Fibroblast of mammary gland (primary cell): ENCODE measurements at regions not wholly inside any gene's neighbourhood (a gene's known extent, or its start where the extent isn't known, plus 50 kb on each side); places are given as distances from the start of the nearest gene placed in this dataset.

ENCODE experiments used
- DNase-seq: peaks from one replicate; pipeline ENCODE4 v3.0.0-alpha.2; 2010; ENCODE audit warnings: low read depth
- H3K4me3 ChIP-seq: 2 replicates; pipeline ENCODE4 v1.5.1; 2011; ENCODE audit warnings: low read depth, mild to moderate bottlenecking, low read length, moderate library complexity; ENCODE audit not compliant: control insufficient read depth
- TF ChIP-seq, protein P1 (sequence below): conservative IDR thresholded peaks from 2 replicates; pipeline ENCODE4 v1.5.1; 2011; ENCODE audit warnings: low read depth, low read length, inconsistent platforms; ENCODE audit not compliant: control insufficient read depth, insufficient read depth

DNA sequence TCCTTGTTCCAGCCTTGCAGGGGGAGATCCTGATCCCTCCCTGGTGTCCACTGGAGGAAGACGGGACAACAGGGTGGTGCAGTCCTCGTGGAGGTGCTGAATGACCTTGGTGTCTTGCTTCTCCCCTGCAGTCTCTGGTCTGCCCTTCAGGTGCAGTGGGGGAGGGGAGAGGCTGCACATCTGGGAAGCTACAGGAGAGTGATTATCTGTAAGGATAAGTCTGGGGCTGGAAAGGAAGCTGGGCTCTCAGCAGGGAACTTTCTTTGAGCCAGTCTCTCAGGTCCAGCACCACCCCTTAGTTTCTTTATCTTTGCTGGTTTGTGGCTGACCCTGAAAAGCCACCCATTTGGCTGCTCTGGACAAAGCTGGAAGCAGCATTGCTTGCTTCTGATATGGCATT, 275.6 kb downstream of the CCSER2 start:
- no peak for DNase-seq
- TF ChIP-seq, protein P1, sequence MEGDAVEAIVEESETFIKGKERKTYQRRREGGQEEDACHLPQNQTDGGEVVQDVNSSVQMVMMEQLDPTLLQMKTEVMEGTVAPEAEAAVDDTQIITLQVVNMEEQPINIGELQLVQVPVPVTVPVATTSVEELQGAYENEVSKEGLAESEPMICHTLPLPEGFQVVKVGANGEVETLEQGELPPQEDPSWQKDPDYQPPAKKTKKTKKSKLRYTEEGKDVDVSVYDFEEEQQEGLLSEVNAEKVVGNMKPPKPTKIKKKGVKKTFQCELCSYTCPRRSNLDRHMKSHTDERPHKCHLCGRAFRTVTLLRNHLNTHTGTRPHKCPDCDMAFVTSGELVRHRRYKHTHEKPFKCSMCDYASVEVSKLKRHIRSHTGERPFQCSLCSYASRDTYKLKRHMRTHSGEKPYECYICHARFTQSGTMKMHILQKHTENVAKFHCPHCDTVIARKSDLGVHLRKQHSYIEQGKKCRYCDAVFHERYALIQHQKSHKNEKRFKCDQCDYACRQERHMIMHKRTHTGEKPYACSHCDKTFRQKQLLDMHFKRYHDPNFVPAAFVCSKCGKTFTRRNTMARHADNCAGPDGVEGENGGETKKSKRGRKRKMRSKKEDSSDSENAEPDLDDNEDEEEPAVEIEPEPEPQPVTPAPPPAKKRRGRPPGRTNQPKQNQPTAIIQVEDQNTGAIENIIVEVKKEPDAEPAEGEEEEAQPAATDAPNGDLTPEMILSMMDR: no peak
- no peak overlapping the region for H3K4me3 ChIP-seq

DNA sequence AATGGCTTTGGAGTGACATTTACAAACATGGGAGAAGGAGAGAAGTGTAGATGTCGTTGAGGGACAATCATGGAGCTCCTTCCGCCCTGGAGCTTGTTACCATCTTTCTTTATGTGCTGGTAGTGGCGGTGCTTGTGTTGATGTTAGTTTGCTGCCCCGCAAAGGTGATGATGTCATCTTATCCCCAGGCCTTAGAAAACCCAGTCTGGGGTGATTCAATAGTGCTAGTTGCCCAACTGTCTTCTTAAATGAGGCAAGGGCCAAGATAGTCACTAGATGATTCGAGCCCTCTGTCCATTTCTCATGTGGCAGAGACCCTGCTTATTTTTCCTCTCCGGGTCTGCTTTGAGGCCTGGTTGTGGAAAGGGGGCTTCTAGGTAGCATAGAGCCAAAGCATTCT, 277.4 kb downstream of the CCSER2 start:
- TF ChIP-seq, protein P1: no peak
- no peak overlapping the region for H3K4me3 ChIP-seq
- peak; percentile 2 for DNase-seq

DNA sequence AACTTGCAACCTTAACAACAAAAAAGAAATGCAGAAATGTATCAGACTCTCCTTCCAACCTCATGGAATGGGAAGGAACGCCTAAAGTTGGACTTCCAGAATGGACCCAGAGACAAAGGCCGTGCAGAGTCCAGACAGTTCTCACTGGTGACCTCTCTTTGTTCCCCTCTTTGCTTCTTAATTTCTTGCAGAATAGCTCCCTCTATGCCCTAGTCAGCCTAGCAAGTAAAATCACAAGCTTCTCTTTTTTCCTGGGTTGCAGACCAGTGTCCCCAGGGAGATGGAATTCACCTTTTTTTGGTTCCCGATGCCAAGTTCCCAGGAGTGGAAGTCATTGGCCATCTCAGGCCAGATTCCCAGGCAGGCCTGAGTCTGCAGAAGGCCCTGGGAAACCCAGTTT, 278.0 kb downstream of the CCSER2 start:
- no peak for DNase-seq
- TF ChIP-seq, protein P1: no peak
- H3K4me3 ChIP-seq: no peak overlapping the region

DNA sequence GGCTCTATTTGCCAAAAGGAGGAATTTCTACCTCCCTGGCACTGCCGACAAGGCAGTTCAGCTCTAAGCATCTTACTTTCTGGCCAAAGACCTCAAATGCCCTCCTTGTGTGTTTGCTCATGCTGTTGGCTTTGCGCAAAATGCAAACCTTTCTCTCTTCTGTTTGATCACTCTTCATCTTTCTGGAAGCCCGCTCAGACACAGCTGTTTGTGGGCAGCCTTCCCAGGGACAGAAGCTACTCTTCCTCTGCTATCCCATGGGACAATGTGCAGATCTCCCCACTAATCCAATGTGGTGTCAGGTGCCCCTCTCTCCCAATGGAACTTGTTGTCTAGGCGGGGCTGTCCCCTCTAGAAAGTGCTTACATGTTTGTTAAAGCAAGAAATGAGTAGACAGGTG, 278.7 kb downstream of the CCSER2 start:
- TF ChIP-seq, protein P1: no peak
- H3K4me3 ChIP-seq: no peak overlapping the region
- no peak for DNase-seq

DNA sequence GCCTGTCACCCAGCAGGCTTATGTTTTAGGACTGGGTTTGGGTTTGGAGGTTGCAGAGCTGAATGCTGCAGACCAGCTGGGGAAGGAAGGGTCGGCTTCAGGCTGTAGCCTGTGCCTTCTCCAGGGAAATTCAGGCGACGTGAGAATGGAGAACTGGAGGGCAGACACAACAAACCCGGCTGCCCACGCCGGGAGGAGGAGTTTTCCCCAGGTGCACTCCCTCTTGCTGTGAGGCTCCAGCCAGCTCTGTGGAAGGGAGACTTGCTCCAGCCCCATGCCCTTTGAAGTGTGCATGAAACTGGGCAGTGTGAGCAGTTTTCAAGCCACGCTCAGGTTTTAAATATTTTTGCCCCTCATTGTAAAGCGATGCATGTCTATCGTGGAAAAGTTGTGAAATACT, 279.1 kb downstream of the CCSER2 start:
- TF ChIP-seq, protein P1: no peak
- no peak for DNase-seq
- no peak overlapping the region for H3K4me3 ChIP-seq

DNA sequence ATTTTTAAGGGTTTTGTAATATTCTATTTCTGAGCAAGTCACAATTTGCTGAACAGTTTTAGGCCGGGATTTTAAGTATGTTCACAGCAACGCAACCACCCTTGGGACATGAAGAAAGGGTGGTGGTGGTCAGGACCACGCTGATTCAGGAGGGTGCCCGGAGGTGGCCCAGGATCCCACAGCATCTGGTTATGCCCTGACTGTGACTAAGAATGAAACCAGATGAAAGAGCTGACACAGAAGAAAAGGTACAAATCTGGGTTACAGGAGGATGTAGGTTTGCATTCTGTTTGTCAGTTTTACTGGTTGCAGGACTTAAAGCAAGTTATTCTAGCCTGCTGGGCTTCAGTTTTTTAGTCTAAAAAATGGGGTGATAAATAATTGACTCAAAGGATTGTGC, 279.7 kb downstream of the CCSER2 start:
- no peak for DNase-seq
- TF ChIP-seq, protein P1: no peak
- H3K4me3 ChIP-seq: no peak overlapping the region

DNA sequence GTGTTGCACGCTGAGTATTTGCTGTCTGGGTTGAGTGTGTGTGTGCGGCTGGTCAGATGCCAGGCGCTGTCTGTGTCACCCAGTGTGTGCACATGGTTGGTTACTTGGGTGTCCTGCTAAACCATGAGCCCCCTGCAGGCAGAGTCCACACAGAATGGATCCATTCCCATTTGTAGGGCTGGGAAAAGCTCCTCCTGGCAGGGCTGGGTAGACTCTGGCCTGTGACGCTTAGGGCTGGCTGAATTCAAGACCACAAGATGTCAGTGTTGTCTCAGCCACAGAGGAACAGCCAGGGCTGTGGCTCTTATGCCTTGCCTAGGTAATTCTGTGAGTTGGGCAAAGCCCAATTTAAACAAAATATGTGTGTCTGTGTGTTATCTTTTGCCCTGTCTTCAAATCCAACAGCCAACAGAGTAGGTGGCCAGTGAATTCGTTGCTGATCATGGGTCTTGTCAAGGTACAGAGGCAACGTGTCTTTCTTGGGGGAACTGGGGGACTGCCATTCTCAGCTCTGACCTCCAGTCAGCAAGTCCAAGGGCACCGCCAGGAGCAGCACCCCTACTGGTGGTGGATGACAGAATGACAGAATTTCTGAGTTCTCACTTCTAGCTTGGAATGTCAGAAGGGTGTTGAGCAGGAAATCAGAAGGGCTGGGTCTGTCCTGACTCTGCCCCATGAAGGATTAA, 285.1 kb downstream of the CCSER2 start:
- TF ChIP-seq, protein P1: no peak
- peak; percentile 4 for DNase-seq
- H3K4me3 ChIP-seq: no peak overlapping the region
